ENCODE measurements at regions not wholly inside any gene's neighbourhood (a gene's known extent, or its start where the extent isn't known, plus 50 kb on each side); places are given as distances from the start of the nearest gene placed in this dataset.

GRCh38 chr5:109990723-109991359, 301.1 kb downstream of the MAN2A1 start:
- TF ChIP-seq CTCF (conservative IDR thresholded peaks at IDR 0.05; ENCODE audit: low read depth, low read length), result no peak
- no peak overlapping the region for H3K4me3 ChIP-seq (ENCODE audit: low read depth, low read length)
- no peak for DNase-seq (ENCODE audit: low read depth)

GRCh38 chr5:109992264-109992915, 302.7 kb downstream of the MAN2A1 start:
- no peak overlapping the region for H3K4me3 ChIP-seq (ENCODE audit: low read depth, low read length)
- TF ChIP-seq CTCF (conservative IDR thresholded peaks at IDR 0.05; ENCODE audit: low read depth, low read length), result no peak
- no peak for DNase-seq (ENCODE audit: low read depth)

GRCh38 chr5:109994135-109994534, 304.4 kb downstream of the MAN2A1 start:
- no peak for DNase-seq (ENCODE audit: low read depth)
- H3K4me3 ChIP-seq (ENCODE audit: low read depth, low read length), result no peak overlapping the region
- no peak for TF ChIP-seq CTCF (conservative IDR thresholded peaks at IDR 0.05; ENCODE audit: low read depth, low read length)

GRCh38 chr5:109996246-109996645, 306.5 kb downstream of the MAN2A1 start:
- H3K4me3 ChIP-seq (ENCODE audit: low read depth, low read length), result no peak overlapping the region
- DNase-seq (ENCODE audit: low read depth), result peak; percentile 13
- TF ChIP-seq CTCF (conservative IDR thresholded peaks at IDR 0.05; ENCODE audit: low read depth, low read length), result no peak

GRCh38 chr5:109997161-109997560, 307.4 kb downstream of the MAN2A1 start:
- TF ChIP-seq CTCF (conservative IDR thresholded peaks at IDR 0.05; ENCODE audit: low read depth, low read length), result no peak
- no peak for DNase-seq (ENCODE audit: low read depth)
- no peak overlapping the region for H3K4me3 ChIP-seq (ENCODE audit: low read depth, low read length)

GRCh38 chr5:109998208-109998607, 308.5 kb downstream of the MAN2A1 start:
- DNase-seq (ENCODE audit: low read depth), result no peak
- TF ChIP-seq CTCF (conservative IDR thresholded peaks at IDR 0.05; ENCODE audit: low read depth, low read length), result no peak
- H3K4me3 ChIP-seq (ENCODE audit: low read depth, low read length), result no peak overlapping the region

GRCh38 chr5:109998726-109999125, 309.0 kb downstream of the MAN2A1 start:
- no peak overlapping the region for H3K4me3 ChIP-seq (ENCODE audit: low read depth, low read length)
- no peak for DNase-seq (ENCODE audit: low read depth)
- TF ChIP-seq CTCF (conservative IDR thresholded peaks at IDR 0.05; ENCODE audit: low read depth, low read length), result no peak

All from choroid plexus epithelial cell (primary cell).